GM12878 (cell line): ENCODE measurements at regions not wholly inside any gene's neighbourhood (a gene's known extent, or its start where the extent isn't known, plus 50 kb on each side); places are given as distances from the start of the nearest gene placed in this dataset.

Experiments used
- ATAC-seq: fragments of 200-7000 bp; cut with Tn5 transposase; 3 replicates; pipeline ENCODE4 v1.9.1; 2020; ENCODE audit warnings: mild to moderate bottlenecking, moderate library complexity
- BruUV-seq: library from RNA; stranded (reverse); fragments of 400-500 nt; replicated peaks from 2 replicates; lab custom pipeline; 2021; lab: Mats Ljungman, UMichigan
- CTCF ChIA-PET: fragments of 300-600 bp; sonication (Branson Sonifier 250); formaldehyde crosslinking; extraction: SDS; loops from one replicate; lab custom pipeline; 2021; ENCODE audit warnings: inconsistent platforms; lab: Yijun Ruan, JAX
- POLR2A ChIA-PET: fragments of 350-600 bp; formaldehyde crosslinking; extraction: SDS; loops from one replicate; lab custom pipeline; 2021; ENCODE audit warnings: inconsistent platforms; lab: Charles Lee
- RAD21 ChIA-PET: fragments of 300-600 bp; sonication (Branson Sonifier 250); formaldehyde crosslinking; loops from one replicate; lab custom pipeline; 2023; ENCODE audit warnings: antibody characterized with exemption; ENCODE audit not compliant: unreplicated experiment; lab: Charles Lee
- SMC1A ChIA-PET: fragments of 300-600 bp; sonication (Branson Sonifier 250); formaldehyde crosslinking; loops from one replicate; lab custom pipeline; 2023; ENCODE audit not compliant: unreplicated experiment, uncharacterized antibody; lab: Charles Lee
- DNase-seq: peaks from one replicate; pipeline ENCODE4 v3.0.0-alpha.2; 2011; ENCODE audit warnings: low read depth, low spot score
- FAIRE-seq: peaks from 3 replicates; lab custom pipeline; 2011; peaks lifted over from hg19 to GRCh38; lab: Jason Lieb, UNC
- H2AFZ ChIP-seq: 2 replicates; pipeline ENCODE4 v1.6.0; 2011; ENCODE audit warnings: low read depth, low read length, control low read depth; ENCODE audit not compliant: control insufficient read depth
- H3K27ac ChIP-seq: 2 replicates; pipeline ENCODE4 v1.5.1; 2011; ENCODE audit warnings: control low read depth; ENCODE audit not compliant: control insufficient read depth, insufficient read depth
- H3K27me3 ChIP-seq, 2 experiments: replicated peaks in 1 of 2; 2 replicates each; pipeline versions ENCODE4 v1.6.0 to v1.6.1; 2011; ENCODE audit warnings: low read length in 1 of 2; ENCODE audit not compliant: control insufficient read depth in 2 of 2, insufficient read depth in 2 of 2
- H3K36me3 ChIP-seq, 2 experiments: 2 replicates each; pipeline ENCODE4 v1.5.1; 2011; ENCODE audit warnings: low read length in 1 of 2; ENCODE audit not compliant: control insufficient read depth in 2 of 2, insufficient read depth in 2 of 2
- H3K4me1 ChIP-seq: 2 replicates; pipeline ENCODE4 v1.6.1; 2011; ENCODE audit warnings: mild to moderate bottlenecking, low read length, moderate library complexity, mixed read lengths; ENCODE audit not compliant: control insufficient read depth, insufficient read depth
- H3K4me2 ChIP-seq: 2 replicates; pipeline ENCODE4 v1.6.0; 2011; ENCODE audit warnings: control low read depth; ENCODE audit not compliant: control insufficient read depth, insufficient read depth
- H3K4me3 ChIP-seq: fragments of 200-600 bp; sonication (generic); 2 replicates; pipeline ENCODE4 v1.5.1; 2016
- H3K79me2 ChIP-seq: 2 replicates; pipeline ENCODE4 v1.6.0; 2011; ENCODE audit warnings: low read length; ENCODE audit not compliant: control insufficient read depth, insufficient read depth
- H3K9ac ChIP-seq: 2 replicates; pipeline ENCODE4 v1.8.0; 2011; ENCODE audit warnings: low read length, control low read depth, mixed read lengths; ENCODE audit not compliant: control insufficient read depth, insufficient read depth
- H3K9me3 ChIP-seq: replicated peaks from 3 replicates; pipeline ENCODE4 v1.5.1; 2011; ENCODE audit warnings: mild to moderate bottlenecking, low read length; ENCODE audit not compliant: control insufficient read depth, insufficient read depth
- H4K20me1 ChIP-seq: 2 replicates; pipeline ENCODE4 v1.6.0; 2011; ENCODE audit not compliant: control insufficient read depth, insufficient read depth
- CBX3 ChIP-seq: fragments of 200-600 bp; sonication (generic); IDR thresholded peaks from 2 replicates; pipeline ENCODE4 v1.6.1; 2016; ENCODE audit warnings: low read depth, borderline replicate concordance
- EGR1 ChIP-seq, 2 experiments: IDR thresholded peaks; 1 replicate in 1 of 2; 2 replicates in 1 of 2; pipeline ENCODE4 v1.6.1; 2011 to 2012; ENCODE audit warnings: low read depth in 2 of 2, low read length in 2 of 2, borderline replicate concordance in 1 of 2, mild to moderate bottlenecking in 1 of 2, moderate library complexity in 1 of 2
- KAT2A ChIP-seq: conservative IDR thresholded peaks from 2 replicates; pipeline ENCODE4 v1.6.1; 2011; ENCODE audit warnings: low read depth, low read length; ENCODE audit not compliant: control insufficient read depth
- MTA3 ChIP-seq: IDR thresholded peaks from 2 replicates; pipeline ENCODE4 v1.6.1; 2012; ENCODE audit warnings: low read length, inconsistent platforms, borderline replicate concordance
- NR2F1 ChIP-seq: fragments of 450-650 bp; conservative IDR thresholded peaks from 2 replicates; pipeline ENCODE4 v1.6.1; 2017; ENCODE audit warnings: mild to moderate bottlenecking
- PAX8 ChIP-seq: fragments of 450-650 bp; IDR thresholded peaks from 2 replicates; pipeline ENCODE4 v1.6.1; 2017; ENCODE audit warnings: mild to moderate bottlenecking, moderate library complexity
- RCOR1 ChIP-seq: conservative IDR thresholded peaks from 2 replicates; pipeline ENCODE4 v1.6.1; 2012; ENCODE audit warnings: low read depth, low read length, improper control_type of control experiment
- RFX5 ChIP-seq: IDR thresholded peaks from 2 replicates; pipeline ENCODE4 v1.6.1; 2011; ENCODE audit warnings: low read depth, low read length, improper control_type of control experiment
- SPI1 ChIP-seq: IDR thresholded peaks from 2 replicates; pipeline ENCODE4 v1.6.1; 2011; ENCODE audit warnings: low read depth, mild to moderate bottlenecking, low read length, moderate library complexity, borderline replicate concordance; ENCODE audit not compliant: insufficient read depth
- WRNIP1 ChIP-seq: IDR thresholded peaks from 2 replicates; pipeline ENCODE4 v1.6.1; 2011; ENCODE audit warnings: low read depth, low read length, improper control_type of control experiment, borderline replicate concordance
- ZNF24 ChIP-seq: fragments of 450-650 bp; IDR thresholded peaks from 2 replicates; pipeline ENCODE4 v1.6.1; 2017; ENCODE audit warnings: antibody characterized with exemption, mild to moderate bottlenecking
- WGBS: methylation state at CpG from one replicate; pipeline ENCODE4 v1.1.6; 2016; ENCODE audit warnings: low lambda C conversion rate; ENCODE audit not compliant: insufficient replicate concordance, insufficient coverage; ENCODE audit errors: missing lambda C conversion rate; 5-methylcytosine and 5-hydroxymethylcytosine counted together
- in situ Hi-C: fragments of 300-500 bp; cut with MboI; formaldehyde crosslinking; loops from 9 replicates; pipeline ENCODE4 v1.14.3; 2018; ENCODE audit warnings: mixed read lengths
- intact Hi-C: fragments of 100-400 bp; cut with micrococcal nuclease; formaldehyde crosslinking; loops from one replicate; pipeline ENCODE4 v1.14.2; 2022; ENCODE audit not compliant: unreplicated experiment
- TF ChIP-seq, protein P1 (sequence below): IDR thresholded peaks from 2 replicates; pipeline ENCODE4 v1.6.1; 2012; ENCODE audit warnings: low read depth, low read length, improper control_type of control experiment
- TF ChIP-seq, protein P2 (sequence below): IDR thresholded peaks from 2 replicates; pipeline ENCODE4 v1.6.1; 2011; ENCODE audit warnings: mild to moderate bottlenecking, low read depth, low read length, moderate library complexity; ENCODE audit not compliant: insufficient replicate concordance
- TF ChIP-seq, protein P3 (sequence below): fragments of 450-650 bp; formaldehyde crosslinking; IDR thresholded peaks from 2 replicates; pipeline ENCODE4 v1.5.0; 2022; ENCODE audit warnings: mild to moderate bottlenecking, missing genetic modification characterization

DNA sequence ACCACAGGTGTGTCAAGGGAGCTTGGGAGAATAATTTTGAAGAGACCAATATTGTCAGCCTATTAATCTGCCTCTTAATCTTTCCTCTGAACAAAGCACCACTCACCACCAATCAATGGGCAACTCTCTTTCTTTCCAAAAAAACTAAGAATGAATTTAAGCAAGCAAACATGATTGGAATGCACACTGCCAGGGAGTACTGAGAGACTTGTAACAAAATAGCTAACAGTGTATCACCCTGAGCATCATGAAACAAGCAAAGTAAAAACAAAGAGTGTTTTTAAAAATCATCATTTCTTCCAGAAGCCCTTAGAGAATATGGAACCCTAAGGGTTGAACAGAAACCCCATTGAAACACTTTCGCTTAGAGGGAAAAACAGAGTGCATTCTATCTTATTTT is 299.7 kb downstream of the DSEL start:
- Histone ChIP-seq H3K79me2 (no peaks in the 10 kb centered on the region), H3K9me3 (no peaks in the 10 kb centered on the region), H3K4me1 (no peaks in the 10 kb centered on the region), H3K4me3 (no peak overlapping the region), H3K4me2 (no peak overlapping the region), H4K20me1 (no peaks in the 10 kb centered on the region), H3K27me3 (no peaks in the 10 kb centered on the region), H3K27ac (no peak overlapping the region), H3K36me3 (no peaks in the 10 kb centered on the region), H2AFZ (no peak overlapping the region), H3K9ac (no peak overlapping the region)
- ATAC-seq = no peak
- intact Hi-C loops = loop anchor here (1.0 to 10.0 kb wide), 3 partner anchors 1408 to 1518 kb away; no protein-coding TSS in a partner anchor
- FAIRE-seq = no peak
- 58% methylated on average over 1 of the region's 1 CpG for WGBS
- CTCF ChIA-PET = interaction anchor here (1.1 to 4.1 kb wide), 3 partner anchors 18 to 1443 kb away, joined by 3 to 18 read pairs (median 4); no protein-coding TSS in a partner anchor
- RAD21 ChIA-PET = no interaction called here
- DNase-seq = no peak
- POLR2A ChIA-PET = no interaction called here
- SMC1A ChIA-PET = no interaction called here
- in situ Hi-C loops = loop anchor here (10.0 to 25.0 kb wide), 3 partner anchors 1408 to 1520 kb away; no protein-coding TSS in a partner anchor
- BruUV-seq = no TSS peak
- no peak for TF ChIP-seq MTA3
- TF ChIP-seq PAX8 = no peak
- TF ChIP-seq RFX5 = no peak
- no peak for TF ChIP-seq CBX3
- TF ChIP-seq, protein P1, sequence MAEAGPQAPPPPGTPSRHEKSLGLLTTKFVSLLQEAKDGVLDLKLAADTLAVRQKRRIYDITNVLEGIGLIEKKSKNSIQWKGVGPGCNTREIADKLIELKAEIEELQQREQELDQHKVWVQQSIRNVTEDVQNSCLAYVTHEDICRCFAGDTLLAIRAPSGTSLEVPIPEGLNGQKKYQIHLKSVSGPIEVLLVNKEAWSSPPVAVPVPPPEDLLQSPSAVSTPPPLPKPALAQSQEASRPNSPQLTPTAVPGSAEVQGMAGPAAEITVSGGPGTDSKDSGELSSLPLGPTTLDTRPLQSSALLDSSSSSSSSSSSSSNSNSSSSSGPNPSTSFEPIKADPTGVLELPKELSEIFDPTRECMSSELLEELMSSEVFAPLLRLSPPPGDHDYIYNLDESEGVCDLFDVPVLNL = no peak
- no peak for TF ChIP-seq NR2F1
- no peak for TF ChIP-seq KAT2A
- no peak for TF ChIP-seq ZNF24
- TF ChIP-seq WRNIP1 = no peak
- no peak for TF ChIP-seq EGR1 (IDR thresholded peaks at IDR 0.05; ENCODE audit: borderline replicate concordance in 1 of 2, low read depth in 2 of 2, low read length in 2 of 2)
- TF ChIP-seq RCOR1 = no peak
- TF ChIP-seq SPI1 = no peak
- TF ChIP-seq, protein P2, sequence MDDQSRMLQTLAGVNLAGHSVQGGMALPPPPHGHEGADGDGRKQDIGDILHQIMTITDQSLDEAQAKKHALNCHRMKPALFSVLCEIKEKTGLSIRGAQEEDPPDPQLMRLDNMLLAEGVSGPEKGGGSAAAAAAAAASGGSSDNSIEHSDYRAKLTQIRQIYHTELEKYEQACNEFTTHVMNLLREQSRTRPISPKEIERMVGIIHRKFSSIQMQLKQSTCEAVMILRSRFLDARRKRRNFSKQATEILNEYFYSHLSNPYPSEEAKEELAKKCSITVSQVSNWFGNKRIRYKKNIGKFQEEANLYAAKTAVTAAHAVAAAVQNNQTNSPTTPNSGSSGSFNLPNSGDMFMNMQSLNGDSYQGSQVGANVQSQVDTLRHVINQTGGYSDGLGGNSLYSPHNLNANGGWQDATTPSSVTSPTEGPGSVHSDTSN = no peak
- TF ChIP-seq, protein P3, sequence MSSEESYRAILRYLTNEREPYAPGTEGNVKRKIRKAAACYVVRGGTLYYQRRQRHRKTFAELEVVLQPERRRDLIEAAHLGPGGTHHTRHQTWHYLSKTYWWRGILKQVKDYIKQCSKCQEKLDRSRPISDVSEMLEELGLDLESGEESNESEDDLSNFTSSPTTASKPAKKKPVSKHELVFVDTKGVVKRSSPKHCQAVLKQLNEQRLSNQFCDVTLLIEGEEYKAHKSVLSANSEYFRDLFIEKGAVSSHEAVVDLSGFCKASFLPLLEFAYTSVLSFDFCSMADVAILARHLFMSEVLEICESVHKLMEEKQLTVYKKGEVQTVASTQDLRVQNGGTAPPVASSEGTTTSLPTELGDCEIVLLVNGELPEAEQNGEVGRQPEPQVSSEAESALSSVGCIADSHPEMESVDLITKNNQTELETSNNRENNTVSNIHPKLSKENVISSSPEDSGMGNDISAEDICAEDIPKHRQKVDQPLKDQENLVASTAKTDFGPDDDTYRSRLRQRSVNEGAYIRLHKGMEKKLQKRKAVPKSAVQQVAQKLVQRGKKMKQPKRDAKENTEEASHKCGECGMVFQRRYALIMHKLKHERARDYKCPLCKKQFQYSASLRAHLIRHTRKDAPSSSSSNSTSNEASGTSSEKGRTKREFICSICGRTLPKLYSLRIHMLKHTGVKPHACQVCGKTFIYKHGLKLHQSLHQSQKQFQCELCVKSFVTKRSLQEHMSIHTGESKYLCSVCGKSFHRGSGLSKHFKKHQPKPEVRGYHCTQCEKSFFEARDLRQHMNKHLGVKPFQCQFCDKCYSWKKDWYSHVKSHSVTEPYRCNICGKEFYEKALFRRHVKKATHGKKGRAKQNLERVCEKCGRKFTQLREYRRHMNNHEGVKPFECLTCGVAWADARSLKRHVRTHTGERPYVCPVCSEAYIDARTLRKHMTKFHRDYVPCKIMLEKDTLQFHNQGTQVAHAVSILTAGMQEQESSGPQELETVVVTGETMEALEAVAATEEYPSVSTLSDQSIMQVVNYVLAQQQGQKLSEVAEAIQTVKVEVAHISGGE = no peak
